Small intestine (tissue), 7 donors: ENCODE measurements at regions not wholly inside any gene's neighbourhood (a gene's known extent, or its start where the extent isn't known, plus 50 kb on each side); places are given as distances from the start of the nearest gene placed in this dataset.
A peak's percentile ranks its signal among the peaks of the same experiment; 100 is the strongest.

Experiments used
- DNase-seq, 2 donors: peaks; one replicate each; pipeline versions ENCODE4 v3.0.0 to v3.0.0-alpha.2; 2013
- FAIRE-seq: peaks from 2 replicates; lab custom pipeline; 2012; peaks lifted over from hg19 to GRCh38; lab: Jason Lieb, UNC
- H3K27ac ChIP-seq, 3 donors: one replicate each; pipeline ENCODE4 v1.5.1; 2013; ENCODE audit warnings: low read length in 2 of 3, mild to moderate bottlenecking in 2 of 3, control low read depth in 1 of 3, inconsistent platforms in 1 of 3, low read depth in 1 of 3, moderate library complexity in 1 of 3
- H3K27me3 ChIP-seq, 3 donors: one replicate each; pipeline ENCODE4 v1.6.1; 2013; ENCODE audit warnings: low read length in 3 of 3, inconsistent platforms in 1 of 3; ENCODE audit not compliant: control insufficient read depth in 3 of 3, insufficient read depth in 3 of 3
- H3K36me3 ChIP-seq, 3 donors: one replicate each; pipeline ENCODE4 v1.6.1; 2013; ENCODE audit warnings: low read length in 3 of 3, inconsistent platforms in 1 of 3, low read depth in 1 of 3, mild to moderate bottlenecking in 1 of 3, moderate library complexity in 1 of 3; ENCODE audit not compliant: control insufficient read depth in 3 of 3, insufficient read depth in 2 of 3
- H3K4me1 ChIP-seq, 3 donors: one replicate each; pipeline ENCODE4 v1.6.1; 2013; ENCODE audit warnings: low read length in 2 of 3, inconsistent platforms in 1 of 3, low read depth in 1 of 3, mild to moderate bottlenecking in 1 of 3, moderate library complexity in 1 of 3; ENCODE audit not compliant: control insufficient read depth in 3 of 3, insufficient read depth in 2 of 3
- H3K4me3 ChIP-seq, 3 donors: one replicate each; pipeline ENCODE4 v1.5.1; 2013; ENCODE audit warnings: low read length in 3 of 3, control low read depth in 1 of 3, inconsistent platforms in 1 of 3, low read depth in 1 of 3, mild to moderate bottlenecking in 1 of 3, moderate library complexity in 1 of 3
- H3K9me3 ChIP-seq, 2 donors: one replicate each; pipeline ENCODE4 v1.6.1; 2013; ENCODE audit warnings: low read depth in 1 of 2, low read length in 1 of 2; ENCODE audit not compliant: control insufficient read depth in 2 of 2, insufficient read depth in 1 of 2
- WGBS, 3 donors: extraction: QIAGEN DNeasy Blood & Tissue Kit; methylation state at CpG; one replicate each; pipeline ENCODE4 v1.1.7; 2013; 5-methylcytosine and 5-hydroxymethylcytosine counted together
- donor health status: healthy with polysubstance abuse.
- donor health status: control.
- donor health status: control.
- donor health status: Bipolar disorder and iron deficiency.
- donor health status: healthy.

DNA sequence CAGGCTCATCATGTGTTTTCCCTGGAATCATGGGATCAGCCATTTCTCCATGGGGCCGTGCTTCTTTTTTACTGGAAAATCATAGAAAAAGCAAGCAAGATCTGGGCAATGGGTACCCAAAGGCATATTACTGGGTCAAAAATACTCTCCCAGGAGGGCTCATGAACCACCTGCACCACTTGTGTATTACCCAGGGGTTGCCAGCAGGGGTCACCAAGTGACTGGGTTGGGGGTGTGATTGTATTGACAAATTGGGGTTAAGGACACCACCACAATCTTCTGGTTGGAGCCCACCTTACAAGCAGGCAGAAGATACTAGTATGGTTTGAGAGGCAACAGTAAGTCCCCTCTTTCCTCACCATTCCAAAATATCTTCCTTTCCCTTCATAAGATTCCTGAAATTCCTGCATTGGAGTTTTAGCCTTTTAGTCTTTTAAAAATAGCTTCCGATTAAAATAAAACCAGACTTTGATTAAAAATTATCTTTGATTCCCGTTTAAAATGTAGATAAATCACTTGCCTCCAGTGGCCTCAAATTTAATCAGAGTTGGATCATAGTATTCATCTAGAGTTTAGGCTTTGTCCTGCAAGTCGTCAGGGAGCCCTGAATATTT is 603.3 kb downstream of the KIF4B start:
- DNase-seq (peak; percentile 18 to 39), FAIRE-seq (no peak)
- no peaks in the 10 kb centered on the region for H3K4me1 ChIP-seq
- H3K9me3 ChIP-seq, result no peaks in the 10 kb centered on the region
- WGBS, 3 donors, result 38 to 52% (median 39%) methylated on average over 4 of the region's 4 CpGs
- H3K27ac ChIP-seq, result no peak overlapping the region
- H3K27me3 ChIP-seq, result peaks cover 0 to 3% (median 0%) of the 10 kb centered on the region in 3 donors
- no peaks in the 10 kb centered on the region for H3K36me3 ChIP-seq
- no peak overlapping the region for H3K4me3 ChIP-seq

DNA sequence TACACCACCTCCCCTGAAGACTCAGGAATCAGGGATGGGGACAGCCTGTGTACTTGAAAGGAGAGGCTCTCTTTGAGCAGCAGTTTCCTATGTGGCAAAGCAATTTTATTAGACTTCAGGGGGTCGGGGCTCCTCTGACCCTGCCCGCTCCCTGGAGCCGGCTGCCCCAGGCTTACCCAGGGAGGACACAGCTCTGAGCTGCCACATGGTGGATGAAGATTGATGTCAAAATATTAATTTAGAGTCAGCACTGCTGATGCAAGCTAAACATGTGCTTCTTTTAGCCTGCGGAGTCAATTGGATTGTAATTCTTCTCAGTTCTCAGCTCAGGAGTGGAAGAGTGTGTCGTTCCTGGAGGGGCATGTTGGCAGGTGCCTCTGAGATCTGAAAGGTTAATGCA is 606.1 kb downstream of the KIF4B start:
- Histone ChIP-seq H3K36me3 (no peaks in the 10 kb centered on the region), H3K4me3 (no peak overlapping the region), H3K27me3 (peaks cover 0 to 3% (median 0%) of the 10 kb centered on the region in 3 donors), H3K9me3 (no peaks in the 10 kb centered on the region), H3K27ac (no peak overlapping the region), H3K4me1 (no peaks in the 10 kb centered on the region)
- DNase-seq, result no peak
- 72 to 80% (median 75%) methylated on average over 5 of the region's 5 CpGs for WGBS, 3 donors
- FAIRE-seq, result no peak

DNA sequence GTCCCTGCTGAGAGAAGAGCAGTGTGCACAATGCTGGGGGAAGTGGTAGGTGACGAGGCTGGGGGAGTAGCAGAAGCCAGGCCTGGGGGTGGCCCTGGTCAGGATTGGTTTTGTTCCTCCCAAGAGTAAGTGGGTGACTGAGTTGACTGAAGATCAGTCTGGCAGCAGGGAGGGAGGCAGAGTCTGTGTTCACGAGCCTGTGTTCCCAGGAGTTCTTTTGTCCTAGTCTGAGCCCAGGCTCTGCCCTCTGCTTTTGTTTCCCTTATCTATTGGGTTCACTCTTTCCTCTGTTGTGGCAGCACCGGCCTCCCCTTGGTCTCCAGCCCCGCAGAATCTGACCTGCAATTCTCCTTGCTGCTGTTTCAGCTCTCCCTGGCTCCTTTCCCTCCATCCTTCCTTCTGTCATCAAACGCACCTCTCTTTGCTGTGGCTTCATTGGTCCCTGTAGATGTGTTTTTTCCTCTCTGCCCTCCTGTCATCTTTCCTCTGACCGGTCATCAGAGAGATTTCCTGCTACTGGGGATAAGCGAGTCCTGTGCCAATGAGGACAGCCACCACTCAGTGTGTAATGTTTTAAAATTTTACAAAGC is 607.4 kb downstream of the KIF4B start:
- Histone ChIP-seq H3K4me3 (no peak overlapping the region), H3K36me3 (no peaks in the 10 kb centered on the region), H3K27me3 (peaks cover 0 to 3% (median 0%) of the 10 kb centered on the region in 3 donors), H3K27ac (no peak overlapping the region), H3K9me3 (no peaks in the 10 kb centered on the region), H3K4me1 (no peaks in the 10 kb centered on the region)
- FAIRE-seq (no peak), DNase-seq (no peak)
- 32 to 41% (median 36%) methylated on average over 6 to 7 of the region's 7 CpGs for WGBS, 3 donors

DNA sequence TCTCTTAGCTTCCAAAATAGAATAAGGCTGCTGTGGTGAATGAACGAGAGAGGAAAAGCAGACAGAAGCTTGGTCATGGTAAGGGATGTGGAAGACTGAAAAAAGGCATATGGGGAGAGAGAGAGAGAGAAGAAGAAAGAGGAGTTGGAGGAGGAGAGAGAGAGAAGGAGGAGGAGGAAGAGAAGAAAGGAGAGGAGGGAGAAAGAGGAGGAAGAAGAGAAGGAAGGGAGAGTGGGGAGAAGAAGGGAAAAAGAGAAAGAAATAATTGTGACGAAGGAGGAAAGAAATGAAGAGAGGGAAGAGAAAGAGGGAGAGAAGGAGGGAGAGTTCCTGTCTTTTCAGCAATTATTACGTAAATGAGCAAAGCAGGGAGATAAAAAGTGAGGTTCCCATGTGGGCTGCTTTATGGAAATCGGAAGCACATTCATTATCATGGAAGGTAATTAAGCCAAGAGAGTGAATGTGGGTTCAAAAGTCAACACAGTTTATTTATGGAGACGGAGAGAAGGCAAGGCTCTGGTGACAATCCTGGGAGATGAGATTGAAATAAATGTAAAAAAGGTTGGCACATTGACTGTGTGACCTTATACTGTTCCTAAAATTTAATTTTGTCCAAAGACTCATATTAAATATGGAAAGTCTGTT is 611.2 kb downstream of the KIF4B start:
- 25 to 52% (median 34%) methylated on average over 5 of the region's 5 CpGs for WGBS, 3 donors
- H3K4me3 ChIP-seq, result no peak overlapping the region
- no peaks in the 10 kb centered on the region for H3K9me3 ChIP-seq
- no peaks in the 10 kb centered on the region for H3K27me3 ChIP-seq
- no peak overlapping the region for H3K27ac ChIP-seq
- FAIRE-seq (no peak), DNase-seq (peak; percentile 2 to 69)
- H3K4me1 ChIP-seq, result no peaks in the 10 kb centered on the region
- H3K36me3 ChIP-seq, result no peaks in the 10 kb centered on the region

DNA sequence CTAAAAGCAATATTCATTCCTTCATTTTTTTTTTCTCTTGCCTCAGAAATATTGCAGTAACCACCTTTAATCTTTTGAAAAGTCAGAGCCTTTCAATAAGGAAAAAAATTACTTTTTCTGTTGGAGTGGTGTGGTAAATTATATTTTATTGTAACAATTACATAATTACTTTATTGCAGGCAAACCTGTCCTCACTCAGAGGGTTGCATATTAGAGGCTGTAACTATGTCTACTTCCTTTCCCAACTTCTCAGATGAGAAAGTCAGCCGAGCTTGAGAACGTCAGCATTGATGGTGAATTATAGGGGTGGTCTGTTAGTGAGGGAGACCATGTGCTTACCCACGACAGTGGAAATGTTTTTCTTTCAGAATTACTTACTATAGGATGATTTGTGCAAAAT is 611.8 kb downstream of the KIF4B start:
- 5 to 13% (median 12%) methylated on average over 3 of the region's 3 CpGs for WGBS, 3 donors
- Histone ChIP-seq H3K4me1 (no peaks in the 10 kb centered on the region), H3K36me3 (no peaks in the 10 kb centered on the region), H3K4me3 (no peak overlapping the region), H3K9me3 (no peaks in the 10 kb centered on the region), H3K27ac (no peak overlapping the region), H3K27me3 (no peaks in the 10 kb centered on the region)
- no peak for FAIRE-seq
- DNase-seq, result peak in 1 of 2 donors; percentile 14

GRCh38 chr5:155625897-155626543 is 612.5 kb downstream of the KIF4B start:
- Histone ChIP-seq H3K27ac (no peak overlapping the region), H3K4me1 (no peaks in the 10 kb centered on the region), H3K9me3 (no peaks in the 10 kb centered on the region), H3K36me3 (no peaks in the 10 kb centered on the region), H3K27me3 (no peaks in the 10 kb centered on the region), H3K4me3 (no peak overlapping the region)
- FAIRE-seq (no peak), DNase-seq (no peak)
- WGBS, 3 donors, result 74 to 83% (median 81%) methylated on average over 3 of the region's 3 CpGs

DNA sequence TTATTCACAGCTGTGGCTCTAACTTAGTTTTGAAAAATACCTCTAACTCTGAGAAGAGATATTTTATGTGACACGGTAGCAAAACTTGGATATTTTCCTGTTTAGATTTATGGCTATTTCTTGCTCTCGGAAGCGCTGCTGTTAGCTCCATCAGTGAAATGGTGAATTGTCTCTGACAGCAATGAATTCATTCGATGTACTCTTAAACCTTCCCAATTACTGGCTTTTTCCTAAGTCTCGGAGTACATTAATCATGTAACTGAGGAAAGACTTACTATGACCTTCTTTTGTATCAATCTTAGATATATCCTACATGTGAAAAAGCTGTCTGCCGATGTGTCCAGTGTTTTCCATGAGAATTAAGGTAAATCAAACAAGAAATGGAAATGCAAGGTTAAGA is 613.0 kb downstream of the KIF4B start:
- Histone ChIP-seq H3K27ac (no peak overlapping the region), H3K36me3 (no peaks in the 10 kb centered on the region), H3K4me1 (no peaks in the 10 kb centered on the region), H3K4me3 (no peak overlapping the region), H3K9me3 (no peaks in the 10 kb centered on the region), H3K27me3 (no peaks in the 10 kb centered on the region)
- WGBS, 3 donors, result 84 to 94% (median 89%) methylated on average over 6 of the region's 6 CpGs
- no peak for DNase-seq
- FAIRE-seq, result no peak

DNA sequence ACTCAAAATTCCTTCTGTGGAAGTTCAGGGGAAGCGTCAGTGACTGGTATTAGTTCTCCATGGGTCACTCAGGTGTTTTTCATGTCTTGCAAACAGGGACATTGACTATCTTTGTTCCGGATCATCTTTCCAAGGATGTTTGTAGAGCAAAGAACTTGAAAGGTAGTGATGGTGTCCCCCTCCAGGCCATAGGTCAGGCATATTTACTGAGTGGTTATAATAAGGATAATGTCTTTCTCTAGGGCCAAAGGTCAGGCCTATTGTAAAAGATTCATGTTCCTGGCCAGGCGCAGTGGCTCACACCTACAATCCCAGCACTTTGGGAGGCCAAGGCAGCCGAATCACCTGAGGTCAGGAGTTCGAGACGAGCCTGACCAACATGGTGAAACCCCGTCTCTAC is 614.8 kb downstream of the KIF4B start:
- no peak for FAIRE-seq
- no peak overlapping the region for H3K27ac ChIP-seq
- WGBS, 3 donors, result 60 to 73% (median 62%) methylated on average over 7 of the region's 7 CpGs
- H3K9me3 ChIP-seq, result peaks cover 0 to 6% of the 10 kb centered on the region in 2 donors
- DNase-seq, result no peak
- no peaks in the 10 kb centered on the region for H3K36me3 ChIP-seq
- no peaks in the 10 kb centered on the region for H3K4me1 ChIP-seq
- no peak overlapping the region for H3K4me3 ChIP-seq
- H3K27me3 ChIP-seq, result no peaks in the 10 kb centered on the region
